ENCODE measurements at regions not wholly inside any gene's neighbourhood (a gene's known extent, or its start where the extent isn't known, plus 50 kb on each side); places are given as distances from the start of the nearest gene placed in this dataset.

DNA sequence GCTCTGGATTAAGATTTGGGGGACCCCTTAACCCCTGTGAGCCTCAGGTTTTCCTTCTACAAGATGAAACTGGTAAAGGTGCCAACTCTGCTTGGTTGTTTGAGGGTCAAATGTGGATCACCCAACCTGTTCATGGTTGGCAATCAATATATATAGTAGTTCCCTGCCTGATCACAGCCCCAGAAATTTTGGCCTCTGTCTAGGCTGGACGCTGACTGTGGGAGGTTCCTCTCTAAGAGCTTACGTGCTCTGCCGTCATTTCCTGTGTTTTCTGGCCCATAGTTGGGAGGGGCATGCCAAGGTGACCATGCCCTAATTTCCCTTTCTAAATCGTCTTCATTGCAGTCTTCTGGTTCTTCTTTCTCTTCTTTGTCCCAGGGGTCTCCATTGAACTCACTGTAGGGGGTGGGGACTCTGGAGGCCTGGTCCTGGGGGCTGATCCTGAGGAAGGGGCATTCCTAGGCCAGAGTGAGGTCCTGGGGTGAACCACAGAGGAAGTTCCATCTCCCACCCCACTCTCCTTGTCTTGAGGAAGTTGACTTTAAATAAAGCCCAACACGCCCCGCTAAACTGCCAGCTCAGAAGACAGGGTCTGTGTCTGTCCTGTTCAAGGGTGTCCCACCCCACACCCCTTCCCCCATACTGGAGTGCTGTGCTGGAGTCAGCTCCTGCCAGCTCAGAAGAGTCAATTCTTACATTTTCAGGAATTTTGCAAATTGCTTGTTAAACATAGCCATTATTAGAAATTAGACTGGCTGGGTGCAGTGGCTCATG, 98.9 kb upstream of the SDK1 start:
- Histone ChIP-seq H3K4me3 (no peak overlapping the region), H3K4me1 (no peaks in the 10 kb centered on the region), H3K27me3 (no peaks in the 10 kb centered on the region), H3K36me3 (no peaks in the 10 kb centered on the region), H3K9me3 (peaks cover 0 to 5% (median 0%) of the 10 kb centered on the region in 4 donors), H3K27ac (no peak overlapping the region)
- TF ChIP-seq POLR2A (IDR thresholded peaks at IDR 0.05) (no peak), POLR2AphosphoS5 (IDR thresholded peaks at IDR 0.05) (no peak), EP300 (IDR thresholded peaks at IDR 0.05) (no peak)
- TF ChIP-seq, protein P1, sequence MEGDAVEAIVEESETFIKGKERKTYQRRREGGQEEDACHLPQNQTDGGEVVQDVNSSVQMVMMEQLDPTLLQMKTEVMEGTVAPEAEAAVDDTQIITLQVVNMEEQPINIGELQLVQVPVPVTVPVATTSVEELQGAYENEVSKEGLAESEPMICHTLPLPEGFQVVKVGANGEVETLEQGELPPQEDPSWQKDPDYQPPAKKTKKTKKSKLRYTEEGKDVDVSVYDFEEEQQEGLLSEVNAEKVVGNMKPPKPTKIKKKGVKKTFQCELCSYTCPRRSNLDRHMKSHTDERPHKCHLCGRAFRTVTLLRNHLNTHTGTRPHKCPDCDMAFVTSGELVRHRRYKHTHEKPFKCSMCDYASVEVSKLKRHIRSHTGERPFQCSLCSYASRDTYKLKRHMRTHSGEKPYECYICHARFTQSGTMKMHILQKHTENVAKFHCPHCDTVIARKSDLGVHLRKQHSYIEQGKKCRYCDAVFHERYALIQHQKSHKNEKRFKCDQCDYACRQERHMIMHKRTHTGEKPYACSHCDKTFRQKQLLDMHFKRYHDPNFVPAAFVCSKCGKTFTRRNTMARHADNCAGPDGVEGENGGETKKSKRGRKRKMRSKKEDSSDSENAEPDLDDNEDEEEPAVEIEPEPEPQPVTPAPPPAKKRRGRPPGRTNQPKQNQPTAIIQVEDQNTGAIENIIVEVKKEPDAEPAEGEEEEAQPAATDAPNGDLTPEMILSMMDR (IDR thresholded peaks at IDR 0.05), result no peak
- intact Hi-C loops (cut with DNase I), result no loop called here
- peak; percentile 7 for DNase-seq
- WGBS, 2 donors, result 67 to 82% methylated on average over 6 of the region's 6 CpGs

- WGBS, 2 donors, result 88 to 92% methylated on average over 6 of the region's 6 CpGs
- H3K27ac ChIP-seq, result no peak overlapping the region
- DNase-seq, result no peak
- H3K4me1 ChIP-seq, result no peaks in the 10 kb centered on the region
- TF ChIP-seq, protein P1 (IDR thresholded peaks at IDR 0.05), result no peak
- TF ChIP-seq EP300 (IDR thresholded peaks at IDR 0.05) (no peak), POLR2AphosphoS5 (IDR thresholded peaks at IDR 0.05) (no peak), POLR2A (IDR thresholded peaks at IDR 0.05) (no peak)
- intact Hi-C loops (cut with DNase I), result no loop called here
- no peaks in the 10 kb centered on the region for H3K36me3 ChIP-seq
- no peaks in the 10 kb centered on the region for H3K27me3 ChIP-seq
- H3K4me3 ChIP-seq, result no peak overlapping the region
- no peaks in the 10 kb centered on the region for H3K9me3 ChIP-seq
Observed at GRCh38 chr7:3204526-3204925, 96.5 kb upstream of the SDK1 start.

GRCh38 chr7:3206101-3206500, 95.0 kb upstream of the SDK1 start:
- no peak for TF ChIP-seq EP300 (IDR thresholded peaks at IDR 0.05)
- no peak for TF ChIP-seq POLR2AphosphoS5 (IDR thresholded peaks at IDR 0.05)
- no peak for TF ChIP-seq POLR2A (IDR thresholded peaks at IDR 0.05)
- TF ChIP-seq, protein P1 (IDR thresholded peaks at IDR 0.05), result no peak
- H3K9me3 ChIP-seq, result no peaks in the 10 kb centered on the region
- no peak overlapping the region for H3K27ac ChIP-seq
- 71% methylated on average over 5 of the region's 5 CpGs for WGBS, 2 donors
- H3K4me3 ChIP-seq, result no peak overlapping the region
- no peaks in the 10 kb centered on the region for H3K27me3 ChIP-seq
- intact Hi-C loops (cut with DNase I), result no loop called here
- DNase-seq, result no peak
- H3K4me1 ChIP-seq, result no peaks in the 10 kb centered on the region
- no peaks in the 10 kb centered on the region for H3K36me3 ChIP-seq

- 84 to 86% methylated on average over 5 of the region's 5 CpGs for WGBS, 2 donors
- H3K27me3 ChIP-seq, result no peaks in the 10 kb centered on the region
- no peak overlapping the region for H3K4me3 ChIP-seq
- no peaks in the 10 kb centered on the region for H3K36me3 ChIP-seq
- DNase-seq, result no peak
- no peak overlapping the region for H3K27ac ChIP-seq
- H3K4me1 ChIP-seq, result no peaks in the 10 kb centered on the region
- intact Hi-C loops (cut with DNase I), result no loop called here
- H3K9me3 ChIP-seq, result no peaks in the 10 kb centered on the region
- no peak for TF ChIP-seq EP300 (IDR thresholded peaks at IDR 0.05)
- TF ChIP-seq POLR2AphosphoS5 (IDR thresholded peaks at IDR 0.05), result no peak
- TF ChIP-seq, protein P1 (IDR thresholded peaks at IDR 0.05), result no peak
- no peak for TF ChIP-seq POLR2A (IDR thresholded peaks at IDR 0.05)
Observed at GRCh38 chr7:3206771-3207191, 94.3 kb upstream of the SDK1 start.
